H9 (cell line): ENCODE measurements at regions not wholly inside any gene's neighbourhood (a gene's known extent, or its start where the extent isn't known, plus 50 kb on each side); places are given as distances from the start of the nearest gene placed in this dataset.

Experiments used
- DNase-seq: peaks from one replicate; pipeline ENCODE4 v3.0.0-alpha.2; 2017
- H2AFZ ChIP-seq: one replicate; pipeline ENCODE4 v1.6.1; 2013; ENCODE audit warnings: mild to moderate bottlenecking, low read length, control low read depth, moderate library complexity
- H2AK5ac ChIP-seq: 2 replicates; pipeline ENCODE4 v1.6.1; 2013; ENCODE audit warnings: low read length, control low read depth, mixed read lengths; ENCODE audit not compliant: insufficient read length
- H2BK120ac ChIP-seq: one replicate; pipeline ENCODE4 v1.6.1; 2013; ENCODE audit warnings: low read depth, mild to moderate bottlenecking, low read length, control low read depth, inconsistent platforms; ENCODE audit not compliant: poor library complexity, severe bottlenecking
- H2BK12ac ChIP-seq: 2 replicates; pipeline ENCODE4 v1.6.1; 2013; ENCODE audit warnings: low read length, control low read depth, mixed read lengths, low read depth; ENCODE audit not compliant: insufficient read length
- H2BK15ac ChIP-seq: 2 replicates; pipeline ENCODE4 v1.6.1; 2013; ENCODE audit warnings: low read depth, low read length, control low read depth
- H2BK20ac ChIP-seq: one replicate; pipeline ENCODE4 v1.6.1; 2013; ENCODE audit warnings: low read depth, mild to moderate bottlenecking, low read length, control low read depth, inconsistent platforms; ENCODE audit not compliant: poor library complexity, severe bottlenecking
- H2BK5ac ChIP-seq: 2 replicates; pipeline ENCODE4 v1.6.1; 2013; ENCODE audit warnings: low read length, control low read depth, mixed read lengths; ENCODE audit not compliant: insufficient read length
- H3K14ac ChIP-seq: 2 replicates; pipeline ENCODE4 v1.6.1; 2013; ENCODE audit warnings: low read length, control low read depth; ENCODE audit not compliant: insufficient read depth
- H3K18ac ChIP-seq: 2 replicates; pipeline ENCODE4 v1.6.1; 2013; ENCODE audit warnings: low read depth, mild to moderate bottlenecking, mixed read lengths, low read length, control low read depth; ENCODE audit not compliant: insufficient read length
- H3K23ac ChIP-seq: 2 replicates; pipeline ENCODE4 v1.6.1; 2013; ENCODE audit warnings: low read length, control low read depth, mixed read lengths, low read depth; ENCODE audit not compliant: insufficient read length
- H3K23me2 ChIP-seq: 2 replicates; pipeline ENCODE4 v1.6.1; 2013; ENCODE audit warnings: low read depth, mild to moderate bottlenecking, mixed read lengths, low read length, control low read depth; ENCODE audit not compliant: insufficient read length, poor library complexity, severe bottlenecking
- H3K27ac ChIP-seq: 2 replicates; pipeline ENCODE4 v1.5.1; 2013; ENCODE audit warnings: low read length, control low read depth, mixed read lengths, low read depth; ENCODE audit not compliant: insufficient read length
- H3K27me3 ChIP-seq: 2 replicates; pipeline ENCODE4 v1.6.1; 2013; ENCODE audit warnings: low read length, control low read depth, inconsistent platforms; ENCODE audit not compliant: insufficient read depth
- H3K4ac ChIP-seq: 2 replicates; pipeline ENCODE4 v1.6.1; 2013; ENCODE audit warnings: low read depth, mild to moderate bottlenecking, control low read depth, inconsistent platforms, low read length, moderate library complexity
- H3K4me1 ChIP-seq: 2 replicates; pipeline ENCODE4 v1.6.1; 2013; ENCODE audit warnings: low read length, control low read depth, inconsistent platforms; ENCODE audit not compliant: insufficient read depth
- H3K4me2 ChIP-seq: 2 replicates; pipeline ENCODE4 v1.6.1; 2013; ENCODE audit warnings: low read length, control low read depth, mixed read lengths; ENCODE audit not compliant: insufficient read length, insufficient read depth
- H3K56ac ChIP-seq: 2 replicates; pipeline ENCODE4 v1.6.1; 2013; ENCODE audit warnings: low read depth, mild to moderate bottlenecking, mixed read lengths, low read length, control low read depth; ENCODE audit not compliant: insufficient read length
- H3K79me1 ChIP-seq: 2 replicates; pipeline ENCODE4 v1.6.1; 2013; ENCODE audit warnings: low read depth, mild to moderate bottlenecking, moderate library complexity, low read length, control low read depth, inconsistent platforms; ENCODE audit not compliant: insufficient read depth, poor library complexity, severe bottlenecking
- H3K79me2 ChIP-seq: 2 replicates; pipeline ENCODE4 v1.6.1; 2013; ENCODE audit warnings: low read length, control low read depth, inconsistent platforms; ENCODE audit not compliant: insufficient read depth
- H3K9ac ChIP-seq: 2 replicates; pipeline ENCODE4 v1.6.1; 2013; ENCODE audit warnings: low read length, control low read depth, mixed read lengths; ENCODE audit not compliant: insufficient read length; ENCODE audit errors: extremely low read depth
- H3K9me3 ChIP-seq: one replicate; pipeline ENCODE4 v1.6.1; 2013; ENCODE audit warnings: low read depth, low read length, inconsistent platforms; ENCODE audit not compliant: control insufficient read depth
- H3T11ph ChIP-seq: one replicate; pipeline ENCODE4 v1.6.1; 2013; ENCODE audit warnings: mild to moderate bottlenecking, low read length, control low read depth, inconsistent platforms
- H4K20me1 ChIP-seq: one replicate; pipeline ENCODE4 v1.6.1; 2013; ENCODE audit not compliant: control insufficient read depth, insufficient read length, insufficient read depth
- H4K5ac ChIP-seq: 2 replicates; pipeline ENCODE4 v1.6.1; 2013; ENCODE audit warnings: low read depth, mild to moderate bottlenecking, mixed read lengths, low read length, control low read depth; ENCODE audit not compliant: insufficient read length
- H4K8ac ChIP-seq: replicated peaks from 2 replicates; pipeline ENCODE4 v1.6.1; 2013; ENCODE audit warnings: low read length, control low read depth, mixed read lengths, low read depth; ENCODE audit not compliant: insufficient read length
- H4K91ac ChIP-seq: 2 replicates; pipeline ENCODE4 v1.6.1; 2013; ENCODE audit warnings: low read depth, mild to moderate bottlenecking, moderate library complexity, mixed read lengths, low read length, control low read depth; ENCODE audit not compliant: insufficient read length
- H3K27ac Mint-ChIP-seq, 3 experiments: 2 replicates in 2 of 3; 3 replicates in 1 of 3; pipeline ENCODE4 v1.8.0; 2020 to 2021; ENCODE audit warnings: mixed read lengths in 3 of 3, mild to moderate bottlenecking in 1 of 3, moderate library complexity in 1 of 3
- H3K27me3 Mint-ChIP-seq: 2 replicates; pipeline ENCODE4 v1.8.0; 2021; ENCODE audit warnings: low read depth, mild to moderate bottlenecking, moderate library complexity, mixed read lengths
- H3K36me3 Mint-ChIP-seq, 3 experiments: 2 replicates in 2 of 3; 3 replicates in 1 of 3; pipeline ENCODE4 v1.8.0; 2020 to 2021; ENCODE audit warnings: low read depth in 3 of 3, mixed read lengths in 3 of 3; ENCODE audit not compliant: insufficient read depth in 1 of 3
- H3K4me1 Mint-ChIP-seq, 2 experiments: 2 replicates each; pipeline ENCODE4 v1.8.0; 2020; ENCODE audit warnings: mixed read lengths in 2 of 2
- H3K4me3 Mint-ChIP-seq, 2 experiments: 2 replicates in 1 of 2; 3 replicates in 1 of 2; pipeline ENCODE4 v1.8.0; 2020 to 2021; ENCODE audit warnings: mild to moderate bottlenecking in 2 of 2, mixed read lengths in 2 of 2, moderate library complexity in 1 of 2
- H3K9me3 Mint-ChIP-seq, 2 experiments: 2 replicates in 1 of 2; 3 replicates in 1 of 2; pipeline ENCODE4 v1.8.0; 2020; ENCODE audit warnings: mild to moderate bottlenecking in 2 of 2, mixed read lengths in 2 of 2, moderate library complexity in 1 of 2
- WGBS: extraction: QIAGEN DNeasy Blood & Tissue Kit; methylation state at CpG from one replicate; pipeline ENCODE4 v1.1.7; 2013; ENCODE audit warnings: missing lambda C conversion rate, low lambda C conversion rate, mixed read lengths; ENCODE audit not compliant: insufficient read length; ENCODE audit errors: extremely low coverage; 5-methylcytosine and 5-hydroxymethylcytosine counted together
- TF ChIP-seq, protein P1 (sequence below): fragments of 200-600 bp; sonication (generic); conservative IDR thresholded peaks from 3 replicates; pipeline ENCODE4 v1.8.0; 2021; ENCODE audit warnings: antibody characterized with exemption, mild to moderate bottlenecking

- no peak overlapping the region for H3K9ac ChIP-seq
- no peak overlapping the region for H2AK5ac ChIP-seq
- no peak overlapping the region for H3K4me3 Mint-ChIP-seq
- H3K27ac ChIP-seq, result no peak overlapping the region
- H3K79me1 ChIP-seq, result no peaks in the 10 kb centered on the region
- WGBS, result no CpG with 5 or more reads among the region's 2 CpGs
- H3K23me2 ChIP-seq, result no peaks in the 10 kb centered on the region
- no peak overlapping the region for H3K27ac Mint-ChIP-seq
- no peak overlapping the region for H3K18ac ChIP-seq
- no peak overlapping the region for H2BK120ac ChIP-seq
- H2BK12ac ChIP-seq, result no peak overlapping the region
- no peak overlapping the region for H4K91ac ChIP-seq
- H3K36me3 Mint-ChIP-seq, result peaks cover 0 to 7% (median 0%) of the 10 kb centered on the region in 3 experiments; a peak in 1 of 7 replicates
- peaks cover 0 to 9% of the 10 kb centered on the region in 2 experiments; a peak in 2 of 4 replicates for H3K4me1 Mint-ChIP-seq
- no peak overlapping the region for H4K5ac ChIP-seq
- H3K4me1 ChIP-seq, result no peaks in the 10 kb centered on the region
- H3K27me3 Mint-ChIP-seq, result no peaks in the 10 kb centered on the region
- H3K9me3 Mint-ChIP-seq, result no peaks in the 10 kb centered on the region
- H3K56ac ChIP-seq, result no peak overlapping the region
- TF ChIP-seq, protein P1, sequence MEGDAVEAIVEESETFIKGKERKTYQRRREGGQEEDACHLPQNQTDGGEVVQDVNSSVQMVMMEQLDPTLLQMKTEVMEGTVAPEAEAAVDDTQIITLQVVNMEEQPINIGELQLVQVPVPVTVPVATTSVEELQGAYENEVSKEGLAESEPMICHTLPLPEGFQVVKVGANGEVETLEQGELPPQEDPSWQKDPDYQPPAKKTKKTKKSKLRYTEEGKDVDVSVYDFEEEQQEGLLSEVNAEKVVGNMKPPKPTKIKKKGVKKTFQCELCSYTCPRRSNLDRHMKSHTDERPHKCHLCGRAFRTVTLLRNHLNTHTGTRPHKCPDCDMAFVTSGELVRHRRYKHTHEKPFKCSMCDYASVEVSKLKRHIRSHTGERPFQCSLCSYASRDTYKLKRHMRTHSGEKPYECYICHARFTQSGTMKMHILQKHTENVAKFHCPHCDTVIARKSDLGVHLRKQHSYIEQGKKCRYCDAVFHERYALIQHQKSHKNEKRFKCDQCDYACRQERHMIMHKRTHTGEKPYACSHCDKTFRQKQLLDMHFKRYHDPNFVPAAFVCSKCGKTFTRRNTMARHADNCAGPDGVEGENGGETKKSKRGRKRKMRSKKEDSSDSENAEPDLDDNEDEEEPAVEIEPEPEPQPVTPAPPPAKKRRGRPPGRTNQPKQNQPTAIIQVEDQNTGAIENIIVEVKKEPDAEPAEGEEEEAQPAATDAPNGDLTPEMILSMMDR, result no peak
- H4K8ac ChIP-seq, result no peak overlapping the region
- H2BK15ac ChIP-seq, result no peak overlapping the region
- H4K20me1 ChIP-seq, result no peaks in the 10 kb centered on the region
- no peaks in the 10 kb centered on the region for H3K27me3 ChIP-seq
- H2BK20ac ChIP-seq, result no peak overlapping the region
- no peak overlapping the region for H3T11ph ChIP-seq
- no peaks in the 10 kb centered on the region for H3K9me3 ChIP-seq
- H3K23ac ChIP-seq, result no peak overlapping the region
- no peak overlapping the region for H3K4me2 ChIP-seq
- H3K14ac ChIP-seq, result no peak overlapping the region
- DNase-seq, result no peak
- H2BK5ac ChIP-seq, result no peak overlapping the region
- no peak overlapping the region for H2AFZ ChIP-seq
- H3K4ac ChIP-seq, result no peak overlapping the region
- H3K79me2 ChIP-seq, result no peaks in the 10 kb centered on the region
These were observed 317.5 kb downstream of the KLF12 start for GRCh38 chr13:73816702-73817101.
